IPS-15b (cell line): ENCODE measurements at regions not wholly inside any gene's neighbourhood (a gene's known extent, or its start where the extent isn't known, plus 50 kb on each side); places are given as distances from the start of the nearest gene placed in this dataset.
"Not testable (repeated sequence)": the region's sequence is repeated elsewhere in the genome, so short reads cannot be mapped to it uniquely, and the experiment has no call there.

Source experiments
- H3K27me3 ChIP-seq: one replicate; pipeline ENCODE4 v1.6.1; 2013; ENCODE audit warnings: low read length; ENCODE audit not compliant: control insufficient read depth, insufficient read depth
- H3K36me3 ChIP-seq: one replicate; pipeline ENCODE4 v1.6.1; 2013; ENCODE audit warnings: low read length; ENCODE audit not compliant: control insufficient read depth, insufficient read depth
- H3K4me1 ChIP-seq: one replicate; pipeline ENCODE4 v1.6.1; 2013; ENCODE audit warnings: mild to moderate bottlenecking, low read length; ENCODE audit not compliant: control insufficient read depth, insufficient read depth
- H3K4me3 ChIP-seq: one replicate; pipeline ENCODE4 v1.5.1; 2013; ENCODE audit warnings: low read depth, low read length
- H3K9ac ChIP-seq: one replicate; pipeline ENCODE4 v1.6.1; 2013; ENCODE audit warnings: low read depth, mild to moderate bottlenecking, low read length
- H3K9me3 ChIP-seq: one replicate; pipeline ENCODE4 v1.6.1; 2013; ENCODE audit warnings: mild to moderate bottlenecking, low read length; ENCODE audit not compliant: control insufficient read depth, insufficient read depth

DNA sequence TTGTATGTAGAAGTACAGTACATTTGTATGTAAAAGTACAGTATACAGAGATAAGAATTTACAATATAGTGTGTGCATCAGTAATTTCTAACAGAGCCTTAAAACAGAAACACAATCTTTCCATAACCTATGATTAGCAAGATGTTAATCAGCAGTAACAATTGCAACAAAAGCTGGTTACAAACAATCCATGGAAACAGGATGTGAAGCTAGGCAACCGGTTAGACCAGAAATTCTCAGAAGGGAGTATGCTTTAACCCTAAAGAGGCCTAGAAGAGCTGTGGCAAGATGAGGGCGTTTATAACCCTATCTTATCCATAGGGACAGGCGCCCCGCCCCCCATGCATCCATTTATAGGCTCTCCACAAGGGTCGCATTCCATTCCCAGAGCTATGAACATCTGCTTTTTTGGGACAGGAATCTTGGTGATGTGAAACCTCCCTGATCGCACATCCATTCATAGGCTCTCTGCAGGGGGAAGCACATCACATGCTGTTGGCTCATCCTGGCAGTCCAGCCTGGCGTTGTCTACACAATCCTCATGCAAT, 180.3 kb downstream of the PDGFRA start:
- not testable (repeated sequence) for H3K4me1 ChIP-seq, H3K4me3 ChIP-seq, H3K36me3 ChIP-seq, H3K9ac ChIP-seq, H3K27me3 ChIP-seq, H3K9me3 ChIP-seq

DNA sequence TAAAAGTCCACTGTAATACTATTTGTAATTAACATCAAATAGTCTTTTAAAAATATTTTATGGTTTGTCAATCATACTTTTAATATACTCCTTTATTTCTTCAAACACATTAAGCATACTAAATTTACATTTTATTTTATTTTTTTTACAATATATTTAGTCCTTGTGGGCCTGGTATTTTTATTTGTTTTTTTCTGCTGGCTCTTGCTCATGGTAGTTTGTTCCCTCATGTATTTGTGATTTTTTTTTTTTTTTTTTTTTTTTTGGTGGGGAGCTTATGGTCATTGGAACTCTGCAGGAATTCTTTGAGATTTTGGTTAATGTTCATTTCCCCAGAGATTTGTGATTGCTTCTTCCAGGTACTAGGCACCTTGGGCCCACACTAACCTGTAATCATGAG, 185.5 kb downstream of the PDGFRA start:
- Histone ChIP-seq H3K4me3 (no peak overlapping the region), H3K4me1 (no peaks in the 10 kb centered on the region), H3K9ac (no peak overlapping the region), H3K36me3 (no peaks in the 10 kb centered on the region), H3K27me3 (no peaks in the 10 kb centered on the region), H3K9me3 (peaks cover under 1% of the 10 kb centered on the region)

DNA sequence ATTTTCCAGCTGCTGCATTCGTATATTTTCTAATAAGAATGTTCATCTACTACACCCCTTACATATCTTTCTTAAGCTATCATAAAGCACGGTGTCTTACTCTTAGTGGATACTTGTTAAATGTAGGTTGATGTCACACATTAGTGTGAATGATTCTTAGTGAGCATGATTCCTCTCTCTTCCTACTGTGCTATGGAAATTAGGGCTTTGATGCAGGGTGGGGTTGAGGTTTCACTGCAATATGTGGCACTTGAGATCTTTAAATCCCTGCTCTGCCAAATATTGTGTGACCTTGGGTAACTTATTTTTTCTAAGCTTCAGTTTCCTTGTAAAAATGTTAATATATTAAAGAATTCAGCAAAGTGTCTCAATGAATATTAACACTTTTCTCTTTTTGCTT, 188.4 kb downstream of the PDGFRA start:
- Histone ChIP-seq H3K27me3 (no peaks in the 10 kb centered on the region), H3K4me1 (no peaks in the 10 kb centered on the region), H3K9ac (no peak overlapping the region), H3K36me3 (no peaks in the 10 kb centered on the region), H3K9me3 (peaks cover 3% of the 10 kb centered on the region), H3K4me3 (no peak overlapping the region)

DNA sequence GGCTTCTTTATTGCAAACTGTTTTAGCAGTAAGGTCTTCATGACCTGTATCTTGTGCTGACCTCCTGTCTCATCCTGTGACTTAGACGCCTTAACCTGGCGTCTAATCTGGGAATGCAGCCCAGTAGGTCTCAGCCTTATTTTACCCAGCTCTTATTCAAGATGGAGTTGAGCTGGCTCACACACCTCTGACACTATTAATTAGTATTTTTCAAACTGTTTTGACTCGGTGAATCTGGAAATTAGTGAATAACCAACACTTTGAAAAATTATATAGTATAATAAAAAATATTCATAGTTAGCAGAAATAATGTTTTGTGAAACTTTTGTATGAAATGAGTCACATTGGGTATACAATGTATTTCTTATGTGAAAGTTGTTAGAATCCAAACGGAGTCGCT, 189.4 kb downstream of the PDGFRA start:
- Histone ChIP-seq H3K9ac (no peak overlapping the region), H3K9me3 (peaks cover 3% of the 10 kb centered on the region), H3K4me3 (no peak overlapping the region), H3K36me3 (no peaks in the 10 kb centered on the region), H3K27me3 (no peaks in the 10 kb centered on the region), H3K4me1 (no peaks in the 10 kb centered on the region)

DNA sequence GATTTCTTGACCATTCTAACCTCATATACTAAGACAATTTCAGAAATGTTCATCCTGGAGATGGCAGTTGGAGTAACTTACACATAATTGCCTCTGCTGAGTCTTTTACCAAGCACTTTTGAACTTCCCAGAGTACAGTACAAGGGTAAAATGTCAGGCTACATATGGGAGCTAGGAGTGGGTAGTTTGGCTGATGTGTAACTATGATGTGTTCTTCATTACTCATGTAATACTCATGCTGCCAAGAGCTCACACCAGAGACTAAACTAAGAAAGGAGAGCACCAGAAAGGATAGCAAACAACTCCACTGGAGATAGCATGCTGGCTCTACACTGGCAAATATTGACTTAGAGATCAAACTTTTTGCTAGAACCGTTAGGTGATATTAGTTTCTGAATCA, 194.0 kb downstream of the PDGFRA start:
- H3K4me1 ChIP-seq, result no peaks in the 10 kb centered on the region
- H3K9me3 ChIP-seq, result peaks cover 3% of the 10 kb centered on the region
- no peaks in the 10 kb centered on the region for H3K36me3 ChIP-seq
- no peaks in the 10 kb centered on the region for H3K27me3 ChIP-seq
- H3K9ac ChIP-seq, result no peak overlapping the region
- H3K4me3 ChIP-seq, result no peak overlapping the region

DNA sequence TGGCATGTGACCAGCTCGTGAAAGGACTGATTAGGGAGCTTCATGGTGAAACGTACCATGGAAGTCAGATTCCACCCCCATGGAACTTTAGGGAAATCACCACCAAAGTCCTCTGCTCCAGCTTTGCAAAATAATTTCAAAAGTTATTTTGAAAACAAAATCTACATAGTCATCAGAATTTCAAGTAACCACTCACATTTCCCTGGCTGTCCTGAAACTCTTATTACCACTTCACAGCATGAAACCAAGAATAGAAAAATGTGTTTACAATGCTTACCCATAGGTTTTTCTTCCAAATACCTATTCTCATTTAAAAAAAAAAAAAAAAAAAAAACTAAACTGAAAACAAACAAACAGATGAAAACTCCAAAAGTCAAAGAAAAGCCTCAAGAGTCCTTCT, 198.7 kb downstream of the PDGFRA start:
- Histone ChIP-seq H3K36me3 (no peaks in the 10 kb centered on the region), H3K4me1 (no peaks in the 10 kb centered on the region), H3K9me3 (no peaks in the 10 kb centered on the region), H3K4me3 (no peak overlapping the region), H3K9ac (no peak overlapping the region), H3K27me3 (no peaks in the 10 kb centered on the region)

DNA sequence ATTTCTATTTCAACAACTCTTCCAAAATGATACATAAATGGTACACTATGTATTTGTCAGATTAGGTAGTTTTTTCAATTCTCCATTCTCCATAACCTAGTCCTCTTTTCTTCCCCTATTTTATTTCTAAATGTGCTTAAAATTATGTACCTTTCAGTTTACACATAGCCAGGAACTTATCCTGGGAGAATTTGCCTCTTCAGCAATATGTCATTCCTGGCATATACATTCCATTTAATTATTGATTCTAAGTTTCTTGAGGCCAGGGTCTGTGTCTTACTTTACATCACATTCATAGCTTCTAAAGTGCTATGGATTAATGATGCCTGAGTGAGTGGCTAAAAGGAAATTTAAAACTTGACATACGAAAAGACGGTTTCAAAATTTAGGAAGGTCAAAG, 199.8 kb downstream of the PDGFRA start:
- no peaks in the 10 kb centered on the region for H3K27me3 ChIP-seq
- no peak overlapping the region for H3K9ac ChIP-seq
- no peaks in the 10 kb centered on the region for H3K36me3 ChIP-seq
- no peak overlapping the region for H3K4me3 ChIP-seq
- no peaks in the 10 kb centered on the region for H3K4me1 ChIP-seq
- no peaks in the 10 kb centered on the region for H3K9me3 ChIP-seq

DNA sequence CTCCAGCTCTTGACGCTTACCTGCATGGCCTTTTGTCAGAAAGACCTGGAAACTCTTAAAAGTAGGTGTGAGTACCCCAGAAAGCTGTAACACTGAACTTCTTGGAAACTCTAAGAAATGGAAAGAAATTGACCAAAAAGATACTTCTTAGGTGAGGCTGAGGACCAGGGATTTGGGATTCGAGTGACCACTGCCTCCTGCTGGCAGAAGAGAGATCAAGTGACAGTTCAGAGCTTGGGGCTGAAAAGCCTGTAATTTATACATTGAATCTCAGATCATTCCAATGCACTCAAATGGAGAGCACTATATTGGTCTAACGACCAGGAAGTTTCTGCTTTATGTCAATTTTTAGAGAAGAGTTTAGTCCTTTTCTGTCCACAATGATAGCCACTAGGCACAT, 204.6 kb downstream of the PDGFRA start:
- no peaks in the 10 kb centered on the region for H3K36me3 ChIP-seq
- no peak overlapping the region for H3K4me3 ChIP-seq
- H3K9ac ChIP-seq, result no peak overlapping the region
- no peaks in the 10 kb centered on the region for H3K4me1 ChIP-seq
- no peaks in the 10 kb centered on the region for H3K27me3 ChIP-seq
- no peaks in the 10 kb centered on the region for H3K9me3 ChIP-seq

DNA sequence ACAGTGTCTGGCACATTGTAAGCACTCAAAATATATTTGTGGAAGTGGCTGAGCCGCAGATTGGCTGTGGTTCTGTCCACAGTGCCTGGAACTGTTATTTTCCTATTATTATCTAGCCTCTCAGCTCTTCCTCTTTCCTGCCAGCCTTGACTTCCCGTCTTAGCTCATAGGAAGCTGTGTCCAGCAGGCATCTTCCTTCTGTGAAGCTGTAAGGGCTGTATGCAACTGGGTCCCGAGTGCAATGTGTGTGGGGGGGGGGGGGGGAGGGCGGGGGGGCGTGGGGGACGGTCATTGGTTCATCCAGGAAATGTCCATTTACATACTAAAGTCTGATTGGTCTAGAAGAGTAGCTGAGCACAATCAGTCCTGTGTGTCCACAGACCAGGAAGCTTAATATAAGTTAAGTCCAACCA, 210.7 kb downstream of the PDGFRA start:
- Histone ChIP-seq H3K4me3 (no peak overlapping the region), H3K9me3 (no peaks in the 10 kb centered on the region), H3K27me3 (no peaks in the 10 kb centered on the region), H3K9ac (no peak overlapping the region), H3K36me3 (no peaks in the 10 kb centered on the region), H3K4me1 (no peaks in the 10 kb centered on the region)

DNA sequence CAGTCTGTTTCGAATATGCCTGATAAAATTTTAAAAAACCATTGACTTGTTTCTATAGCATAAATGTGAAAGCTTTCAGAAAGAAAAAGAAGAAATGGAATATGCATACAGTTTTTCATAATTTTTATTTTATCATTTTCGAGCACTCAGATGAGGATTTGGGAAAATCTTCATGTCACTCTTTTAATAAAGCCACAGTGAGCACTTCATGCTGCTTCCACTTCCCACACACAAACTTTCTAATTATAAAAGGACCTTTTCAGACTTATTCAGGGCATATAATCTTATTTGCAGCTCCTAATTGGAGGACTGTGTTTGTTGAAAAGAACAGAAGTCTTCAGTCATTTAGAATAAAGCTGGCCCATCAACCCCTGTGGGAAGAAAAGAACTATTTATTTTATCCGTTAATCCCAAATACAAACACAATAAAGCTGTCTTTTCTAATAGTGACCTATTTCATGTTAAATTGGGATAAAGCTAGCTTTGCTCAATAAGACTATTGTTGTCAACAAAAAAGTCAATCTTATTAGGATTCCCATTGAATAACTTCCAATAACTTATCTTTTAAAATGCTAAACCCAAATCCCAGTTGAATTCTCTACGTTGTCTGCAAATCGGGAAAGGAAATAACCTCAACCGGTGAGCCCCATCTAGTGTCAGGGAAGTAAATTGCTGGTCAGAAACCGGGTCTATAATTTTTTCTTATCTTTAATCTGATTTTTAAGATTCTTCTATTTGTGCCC, 211.5 kb downstream of the PDGFRA start:
- no peaks in the 10 kb centered on the region for H3K36me3 ChIP-seq
- no peaks in the 10 kb centered on the region for H3K27me3 ChIP-seq
- H3K9me3 ChIP-seq, result no peaks in the 10 kb centered on the region
- H3K9ac ChIP-seq, result no peak overlapping the region
- H3K4me1 ChIP-seq, result no peaks in the 10 kb centered on the region
- H3K4me3 ChIP-seq, result no peak overlapping the region

DNA sequence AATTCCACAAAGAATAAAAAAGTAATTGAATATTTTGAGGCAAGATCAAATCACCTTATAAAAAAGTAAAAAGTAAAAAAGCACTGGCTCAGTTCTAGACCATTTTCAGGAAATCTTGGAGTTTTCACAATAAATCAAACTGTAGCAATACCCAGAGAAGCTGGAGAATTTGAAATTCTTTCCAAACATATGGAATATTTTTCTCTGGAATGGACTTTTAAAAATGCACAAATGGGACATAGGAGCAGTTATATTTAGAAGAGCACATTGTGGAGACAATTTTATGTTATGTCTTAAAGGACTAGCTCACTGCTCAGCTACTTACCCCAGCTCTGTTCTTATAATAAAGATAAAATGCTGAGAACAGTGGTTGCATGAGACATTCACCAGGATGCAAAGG, 211.9 kb upstream of the KIT start:
- peaks cover 4% of the 10 kb centered on the region for H3K9me3 ChIP-seq
- no peak overlapping the region for H3K9ac ChIP-seq
- no peak overlapping the region for H3K4me3 ChIP-seq
- no peaks in the 10 kb centered on the region for H3K36me3 ChIP-seq
- no peaks in the 10 kb centered on the region for H3K4me1 ChIP-seq
- no peaks in the 10 kb centered on the region for H3K27me3 ChIP-seq

DNA sequence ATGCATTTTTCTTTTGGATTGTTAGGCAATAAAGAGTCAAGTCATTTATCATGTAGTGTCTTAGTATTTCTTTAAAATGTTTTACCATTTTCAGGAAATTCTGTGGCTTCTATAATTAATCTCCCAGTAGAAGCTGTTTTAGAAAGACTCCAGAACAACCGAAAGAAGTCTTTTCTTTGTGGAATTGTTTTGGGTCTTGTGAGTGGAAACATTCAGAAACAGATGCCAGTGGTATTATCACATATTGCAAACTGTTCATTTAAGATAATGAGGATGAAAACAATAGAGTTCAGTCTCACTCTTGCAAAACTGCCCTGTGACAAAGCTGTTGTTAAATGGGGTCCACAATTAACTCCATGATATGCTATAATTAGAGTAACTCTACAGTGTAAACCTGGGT, 211.2 kb upstream of the KIT start:
- H3K4me1 ChIP-seq, result no peaks in the 10 kb centered on the region
- H3K36me3 ChIP-seq, result no peaks in the 10 kb centered on the region
- H3K9me3 ChIP-seq, result peaks cover 4% of the 10 kb centered on the region
- H3K27me3 ChIP-seq, result no peaks in the 10 kb centered on the region
- H3K9ac ChIP-seq, result no peak overlapping the region
- no peak overlapping the region for H3K4me3 ChIP-seq
